Mesendoderm (in vitro differentiated cells): ENCODE measurements at regions not wholly inside any gene's neighbourhood (a gene's known extent, or its start where the extent isn't known, plus 50 kb on each side); places are given as distances from the start of the nearest gene placed in this dataset.

Experiments used
- DNase-seq: peaks from one replicate; pipeline ENCODE4 v3.0.0; 2013
- H2AK5ac ChIP-seq: 2 replicates; pipeline ENCODE4 v1.6.1; 2013; ENCODE audit warnings: low read length, inconsistent platforms
- H2BK120ac ChIP-seq: 2 replicates; pipeline ENCODE4 v1.6.1; 2013; ENCODE audit warnings: low read depth, mild to moderate bottlenecking, low read length, moderate library complexity, mixed read lengths
- H2BK15ac ChIP-seq: replicated peaks from 2 replicates; pipeline ENCODE4 v1.6.1; 2013; ENCODE audit warnings: low read depth, mild to moderate bottlenecking, moderate library complexity
- H2BK5ac ChIP-seq: 2 replicates; pipeline ENCODE4 v1.6.1; 2013; ENCODE audit warnings: low read length, inconsistent platforms
- H3K18ac ChIP-seq: 2 replicates; pipeline ENCODE4 v1.6.1; 2013; ENCODE audit warnings: mild to moderate bottlenecking, low read length, mixed read lengths
- H3K23ac ChIP-seq: one replicate; pipeline ENCODE4 v1.6.1; 2013; ENCODE audit warnings: low read length
- H3K27ac ChIP-seq: 2 replicates; pipeline ENCODE4 v1.5.1; 2013; ENCODE audit warnings: low read depth, mild to moderate bottlenecking, inconsistent platforms, low read length, moderate library complexity
- H3K27me3 ChIP-seq: 2 replicates; pipeline ENCODE4 v1.6.1; 2013; ENCODE audit warnings: low read length, control low read depth, mild to moderate bottlenecking, inconsistent platforms; ENCODE audit not compliant: insufficient read depth, poor library complexity
- H3K36me3 ChIP-seq: 2 replicates; pipeline ENCODE4 v1.6.1; 2013; ENCODE audit warnings: low read length, inconsistent platforms; ENCODE audit not compliant: control insufficient read depth, insufficient read depth
- H3K4ac ChIP-seq: one replicate; pipeline ENCODE4 v1.6.1; 2013; ENCODE audit warnings: low read depth, mild to moderate bottlenecking, low read length, moderate library complexity
- H3K4me1 ChIP-seq: 2 replicates; pipeline ENCODE4 v1.6.1; 2013; ENCODE audit warnings: low read depth, low read length, inconsistent platforms; ENCODE audit not compliant: control insufficient read depth
- H3K4me2 ChIP-seq: 2 replicates; pipeline ENCODE4 v1.6.1; 2013; ENCODE audit warnings: low read length
- H3K4me3 ChIP-seq: 2 replicates; pipeline ENCODE4 v1.5.1; 2013; ENCODE audit warnings: mild to moderate bottlenecking, low read length
- H3K56ac ChIP-seq: one replicate; pipeline ENCODE4 v1.6.1; 2013; ENCODE audit warnings: low read length
- H3K79me1 ChIP-seq: 2 replicates; pipeline ENCODE4 v1.6.1; 2013; ENCODE audit warnings: low read length, inconsistent platforms
- H3K79me2 ChIP-seq: 2 replicates; pipeline ENCODE4 v1.6.1; 2013; ENCODE audit warnings: mild to moderate bottlenecking, low read length; ENCODE audit not compliant: control insufficient read depth, insufficient read depth
- H3K9ac ChIP-seq: 2 replicates; pipeline ENCODE4 v1.6.1; 2013; ENCODE audit warnings: low read length, inconsistent platforms
- H4K5ac ChIP-seq: one replicate; pipeline ENCODE4 v1.6.1; 2013; ENCODE audit warnings: low read length
- H4K8ac ChIP-seq: one replicate; pipeline ENCODE4 v1.6.1; 2013; ENCODE audit warnings: low read depth, mild to moderate bottlenecking, control low read depth, low read length, moderate library complexity
- WGBS: extraction: QIAGEN DNeasy Blood & Tissue Kit; methylation state at CpG from one replicate; pipeline ENCODE4 v1.1.7; 2013; ENCODE audit warnings: low lambda C conversion rate, missing lambda C conversion rate; ENCODE audit not compliant: insufficient coverage; ENCODE audit errors: extremely low coverage; 5-methylcytosine and 5-hydroxymethylcytosine counted together

- Histone ChIP-seq H3K18ac (no peak overlapping the region), H3K79me2 (no peaks in the 10 kb centered on the region), H2BK120ac (no peak overlapping the region), H3K27me3 (no peaks in the 10 kb centered on the region), H3K4me2 (no peak overlapping the region), H3K23ac (no peak overlapping the region), H4K8ac (no peak overlapping the region), H2BK5ac (no peak overlapping the region), H3K56ac (no peak overlapping the region), H3K79me1 (no peaks in the 10 kb centered on the region), H4K5ac (no peak overlapping the region), H2BK15ac (no peak overlapping the region), H2AK5ac (no peak overlapping the region), H3K36me3 (no peaks in the 10 kb centered on the region), H3K4me3 (no peak overlapping the region), H3K27ac (no peak overlapping the region), H3K9ac (no peak overlapping the region), H3K4me1 (no peaks in the 10 kb centered on the region), H3K4ac (no peak overlapping the region)
- WGBS, result no CpG with 5 or more reads among the region's 3 CpGs
- DNase-seq, result no peak
Measured at GRCh38 chr4:46524751-46525150, 134.8 kb upstream of the GABRA2 start.

GRCh38 chr4:46520361-46520760 is 130.4 kb upstream of the GABRA2 start:
- Histone ChIP-seq H3K27me3 (no peaks in the 10 kb centered on the region), H3K79me1 (no peaks in the 10 kb centered on the region), H3K56ac (no peak overlapping the region), H3K4me1 (no peaks in the 10 kb centered on the region), H3K4me2 (no peak overlapping the region), H3K27ac (no peak overlapping the region), H4K5ac (no peak overlapping the region), H2AK5ac (no peak overlapping the region), H3K79me2 (no peaks in the 10 kb centered on the region), H3K18ac (no peak overlapping the region), H2BK120ac (no peak overlapping the region), H2BK5ac (no peak overlapping the region), H3K4ac (no peak overlapping the region), H3K4me3 (no peak overlapping the region), H4K8ac (no peak overlapping the region), H3K9ac (no peak overlapping the region), H3K36me3 (no peaks in the 10 kb centered on the region), H2BK15ac (no peak overlapping the region), H3K23ac (no peak overlapping the region)
- no peak for DNase-seq

DNA sequence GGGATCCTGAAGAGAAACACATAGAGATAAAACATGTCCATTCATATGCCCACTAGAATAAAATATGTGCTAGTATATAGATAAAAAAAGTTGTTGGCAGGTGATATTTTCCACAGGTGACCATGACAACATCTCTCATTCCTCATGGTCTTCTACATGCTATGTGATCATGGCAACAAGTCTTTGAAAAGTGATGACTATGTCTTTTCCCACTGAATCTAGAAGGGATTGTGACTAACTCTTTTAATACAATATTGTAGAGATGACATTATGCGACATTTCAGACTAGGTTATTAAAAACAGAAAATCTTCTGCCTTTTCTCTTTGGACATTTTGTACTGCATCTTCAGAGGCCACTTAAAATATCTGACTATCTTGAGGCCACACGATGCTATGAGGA is 126.0 kb upstream of the GABRA2 start:
- WGBS, result no CpG with 5 or more reads among the region's 2 CpGs

GRCh38 chr4:46508216-46508615 is 118.3 kb upstream of the GABRA2 start:
- Histone ChIP-seq H4K5ac (no peak overlapping the region), H2BK120ac (no peak overlapping the region), H2BK5ac (no peak overlapping the region), H4K8ac (no peak overlapping the region), H3K18ac (no peak overlapping the region), H3K27ac (no peak overlapping the region), H3K4me2 (no peak overlapping the region), H3K23ac (no peak overlapping the region), H3K79me2 (no peaks in the 10 kb centered on the region), H3K56ac (no peak overlapping the region), H3K9ac (no peak overlapping the region), H3K4ac (no peak overlapping the region), H3K4me1 (no peaks in the 10 kb centered on the region), H3K4me3 (no peak overlapping the region), H2BK15ac (no peak overlapping the region), H2AK5ac (no peak overlapping the region), H3K36me3 (no peaks in the 10 kb centered on the region), H3K27me3 (no peaks in the 10 kb centered on the region), H3K79me1 (no peaks in the 10 kb centered on the region)
- no CpG with 5 or more reads among the region's 2 CpGs for WGBS
- no peak for DNase-seq

More for the DNA sequence above, 126.0 kb upstream of the GABRA2 start:
- H3K18ac ChIP-seq, result no peak overlapping the region
- no peaks in the 10 kb centered on the region for H3K79me1 ChIP-seq
- no peak overlapping the region for H3K27ac ChIP-seq
- no peak overlapping the region for H3K4ac ChIP-seq
- no peak for DNase-seq
- H3K23ac ChIP-seq, result no peak overlapping the region
- H4K8ac ChIP-seq, result no peak overlapping the region
- H3K9ac ChIP-seq, result no peak overlapping the region
- H3K4me3 ChIP-seq, result no peak overlapping the region
- H3K56ac ChIP-seq, result no peak overlapping the region
- H2BK5ac ChIP-seq, result no peak overlapping the region
- no peak overlapping the region for H3K4me2 ChIP-seq
- H3K27me3 ChIP-seq, result no peaks in the 10 kb centered on the region
- H3K36me3 ChIP-seq, result no peaks in the 10 kb centered on the region
- no peak overlapping the region for H2BK120ac ChIP-seq
- no peak overlapping the region for H2BK15ac ChIP-seq
- H3K4me1 ChIP-seq, result no peaks in the 10 kb centered on the region
- no peak overlapping the region for H4K5ac ChIP-seq
- no peaks in the 10 kb centered on the region for H3K79me2 ChIP-seq
- H2AK5ac ChIP-seq, result no peak overlapping the region

GRCh38 chr4:46506876-46507275 is 116.9 kb upstream of the GABRA2 start:
- Histone ChIP-seq H3K23ac (no peak overlapping the region), H3K79me2 (no peaks in the 10 kb centered on the region), H3K4me2 (no peak overlapping the region), H2BK15ac (no peak overlapping the region), H4K8ac (no peak overlapping the region), H2BK120ac (no peak overlapping the region), H2AK5ac (no peak overlapping the region), H3K27me3 (no peaks in the 10 kb centered on the region), H3K4me1 (no peaks in the 10 kb centered on the region), H2BK5ac (no peak overlapping the region), H3K18ac (no peak overlapping the region), H3K56ac (no peak overlapping the region), H3K4me3 (no peak overlapping the region), H3K79me1 (no peaks in the 10 kb centered on the region), H3K27ac (no peak overlapping the region), H3K4ac (no peak overlapping the region), H4K5ac (no peak overlapping the region), H3K36me3 (no peaks in the 10 kb centered on the region), H3K9ac (no peak overlapping the region)
- no peak for DNase-seq
- no CpG with 5 or more reads among the region's 4 CpGs for WGBS

DNA sequence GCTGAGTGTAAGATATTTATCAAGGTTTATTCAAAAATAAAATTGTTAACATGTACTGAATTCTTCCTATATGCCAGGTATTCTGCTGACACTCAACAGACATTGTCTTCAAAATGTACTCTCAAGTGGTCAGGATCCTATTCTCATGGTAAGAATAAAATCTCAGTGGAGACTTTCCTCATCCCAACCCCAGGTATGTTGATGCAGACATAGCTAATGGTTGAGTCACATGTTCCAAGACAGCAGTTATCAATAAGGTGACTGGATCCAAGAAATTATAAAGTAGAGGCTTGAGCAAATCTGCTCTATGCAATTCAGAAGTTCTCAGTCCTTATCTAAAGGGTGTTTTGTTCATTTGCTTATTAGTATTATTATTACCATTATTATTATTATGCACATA is 115.2 kb upstream of the GABRA2 start:
- H3K79me2 ChIP-seq, result no peaks in the 10 kb centered on the region
- H3K27ac ChIP-seq, result no peak overlapping the region
- no peak overlapping the region for H2BK120ac ChIP-seq
- no peak overlapping the region for H4K5ac ChIP-seq
- no peaks in the 10 kb centered on the region for H3K79me1 ChIP-seq
- no peak overlapping the region for H3K4me3 ChIP-seq
- H3K4me1 ChIP-seq, result no peaks in the 10 kb centered on the region
- no peaks in the 10 kb centered on the region for H3K27me3 ChIP-seq
- H3K4ac ChIP-seq, result no peak overlapping the region
- no peak overlapping the region for H3K9ac ChIP-seq
- H3K56ac ChIP-seq, result no peak overlapping the region
- no peak overlapping the region for H3K4me2 ChIP-seq
- H3K36me3 ChIP-seq, result no peaks in the 10 kb centered on the region
- H2BK15ac ChIP-seq, result no peak overlapping the region
- peak; percentile 9 for DNase-seq
- H3K18ac ChIP-seq, result no peak overlapping the region
- no peak overlapping the region for H2AK5ac ChIP-seq
- H4K8ac ChIP-seq, result no peak overlapping the region
- no peak overlapping the region for H3K23ac ChIP-seq
- no peak overlapping the region for H2BK5ac ChIP-seq
